DND-41 (cell line): ENCODE measurements at regions not wholly inside any gene's neighbourhood (a gene's known extent, or its start where the extent isn't known, plus 50 kb on each side); places are given as distances from the start of the nearest gene placed in this dataset.

Experiments used
- CTCF ChIP-seq: IDR thresholded peaks from 2 replicates; pipeline ENCODE4 v1.5.1; 2012; ENCODE audit warnings: borderline replicate concordance, low read length, moderate library complexity, mild to moderate bottlenecking; ENCODE audit not compliant: poor library complexity, severe bottlenecking; ENCODE audit errors: extremely low read depth
- EZH2 ChIP-seq: IDR thresholded peaks from 3 replicates; pipeline ENCODE4 v1.6.1; 2012; ENCODE audit warnings: borderline replicate concordance, low read depth, mild to moderate bottlenecking, moderate library complexity, low read length, inconsistent platforms; ENCODE audit not compliant: severe bottlenecking

DNA sequence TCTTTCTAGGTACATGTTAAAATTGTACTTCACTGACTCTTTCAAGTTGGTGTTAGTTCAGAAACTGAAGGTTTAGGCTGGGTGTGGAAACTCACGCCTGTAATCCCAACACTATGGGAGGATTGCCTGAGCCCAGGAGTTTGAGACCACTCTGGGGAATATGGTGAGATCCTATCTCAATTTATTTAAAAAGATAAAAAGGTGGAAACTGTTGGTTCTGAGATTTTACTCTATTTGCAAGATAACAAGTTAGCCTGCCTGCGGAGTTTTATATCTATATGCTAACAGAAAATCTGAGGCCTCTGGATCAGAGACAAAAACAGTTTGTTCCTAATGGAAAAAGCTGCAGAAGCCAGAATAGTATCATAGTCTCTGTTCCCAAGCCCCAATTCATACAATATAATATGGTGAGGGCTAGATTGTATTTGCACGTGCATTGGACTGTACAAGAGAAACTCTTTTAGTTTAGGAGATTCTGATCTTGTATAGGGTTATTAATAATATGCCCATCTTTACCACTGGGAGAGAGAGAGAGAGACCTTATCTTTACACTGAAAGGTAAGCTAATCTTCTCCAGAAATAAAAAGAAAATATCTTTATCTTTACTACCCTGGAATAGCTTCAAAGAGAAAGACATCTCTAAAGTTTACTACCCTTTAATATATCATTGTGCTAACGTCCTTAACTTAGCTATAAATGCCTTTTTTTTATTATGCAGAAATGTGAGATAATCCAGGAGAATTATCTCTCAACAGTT, 1267.6 kb downstream of the OTOL1 start:
- no peak for TF ChIP-seq CTCF
- TF ChIP-seq EZH2: no peak
